A549 (cell line): ENCODE measurements at regions not wholly inside any gene's neighbourhood (a gene's known extent, or its start where the extent isn't known, plus 50 kb on each side); places are given as distances from the start of the nearest gene placed in this dataset.

Experiments used
- ATAC-seq, 2 experiments: fragments of 200-7000 bp in 1 of 2; fragments of >200 bp in 1 of 2; cut with Nextera tagmentation in 1 of 2; cut with Tn5 transposase in 1 of 2; 3 replicates each; pipeline versions ENCODE4 v1.8.0 to v1.9.1; 2018 to 2020; ENCODE audit warnings: mild to moderate bottlenecking in 1 of 2, moderate library complexity in 1 of 2
- CTCF ChIA-PET: fragments of 300-600 bp; sonication (Branson Sonifier 250); formaldehyde crosslinking; extraction: SDS; loops from one replicate; lab custom pipeline; 2021; ENCODE audit warnings: antibody characterized with exemption, inconsistent platforms; lab: Yijun Ruan, JAX
- POLR2A ChIA-PET: fragments of 350-600 bp; formaldehyde crosslinking; extraction: SDS; loops from one replicate; lab custom pipeline; 2021; ENCODE audit warnings: antibody characterized with exemption, inconsistent platforms; lab: Yijun Ruan, JAX
- DNase-seq, 2 experiments: peaks; one replicate each; pipeline versions ENCODE4 v3.0.0 to v3.0.0-alpha.2; 2011 to 2016; ENCODE audit warnings: low read depth in 1 of 2, low spot score in 1 of 2
- FAIRE-seq: peaks from 2 replicates; lab custom pipeline; 2011; peaks lifted over from hg19 to GRCh38; lab: Jason Lieb, UNC
- H3K27ac ChIP-seq, 2 experiments: fragments of >200 bp; sonication (Bioruptor Twin); formaldehyde crosslinking; 3 replicates each; pipeline ENCODE4 v1.5.1; 2016 to 2017
- H3K4me1 ChIP-seq: fragments of >200 bp; sonication (Bioruptor Twin); formaldehyde crosslinking; 3 replicates; pipeline ENCODE4 v1.6.1; 2016
- H3K4me2 ChIP-seq: fragments of >200 bp; sonication (Bioruptor Twin); formaldehyde crosslinking; 3 replicates; pipeline ENCODE4 v1.6.1; 2016
- H3K4me3 ChIP-seq: fragments of >200 bp; sonication (Bioruptor Twin); formaldehyde crosslinking; 3 replicates; pipeline ENCODE4 v1.5.1; 2016
- H3K9me3 ChIP-seq: fragments of >200 bp; sonication (Bioruptor Twin); formaldehyde crosslinking; 3 replicates; pipeline ENCODE4 v1.6.1; 2016
- CBX2 ChIP-seq: fragments of 200-600 bp; sonication (generic); IDR thresholded peaks from 2 replicates; pipeline ENCODE4 v1.6.1; 2016; ENCODE audit warnings: low read depth, mild to moderate bottlenecking, borderline replicate concordance
- CTCF ChIP-seq: fragments of >200 bp; sonication (Bioruptor Twin); formaldehyde crosslinking; IDR thresholded peaks from 3 replicates; pipeline ENCODE4 v1.5.1; 2016
- EHMT2 ChIP-seq: fragments of 200-600 bp; sonication (generic); IDR thresholded peaks from 2 replicates; pipeline ENCODE4 v1.6.1; 2016; ENCODE audit warnings: antibody characterized with exemption, low read depth, mild to moderate bottlenecking, moderate library complexity
- HDAC2 ChIP-seq: fragments of 200-600 bp; sonication (generic); IDR thresholded peaks from 2 replicates; pipeline ENCODE4 v1.6.1; 2016
- HOXA7 ChIP-seq: fragments of 250-450 bp; sonication (Bioruptor Pico); IDR thresholded peaks from 2 replicates; pipeline ENCODE4 v1.5.0; 2020; ENCODE audit warnings: mild to moderate bottlenecking, moderate library complexity
- KDM5A ChIP-seq: fragments of 200-600 bp; sonication (generic); IDR thresholded peaks from 2 replicates; pipeline ENCODE4 v1.6.1; 2016; ENCODE audit warnings: antibody characterized with exemption, mild to moderate bottlenecking
- MAFK ChIP-seq: fragments of 450-650 bp; IDR thresholded peaks from 2 replicates; pipeline ENCODE4 v1.6.1; 2014; ENCODE audit not compliant: partially characterized antibody
- MAX ChIP-seq: IDR thresholded peaks from 2 replicates; pipeline ENCODE4 v1.6.1; 2012
- NR3C1 ChIP-seq: fragments of >200 bp; sonication (Bioruptor Twin); formaldehyde crosslinking; IDR thresholded peaks from 3 replicates; pipeline ENCODE4 v1.6.1; 2017
- POLR2A ChIP-seq: IDR thresholded peaks from 2 replicates; pipeline ENCODE4 v1.6.1; 2012; ENCODE audit warnings: mild to moderate bottlenecking, low read length
- REST ChIP-seq: fragments of 200-600 bp; sonication (generic); IDR thresholded peaks from 2 replicates; pipeline ENCODE4 v1.6.1; 2016; ENCODE audit warnings: antibody characterized with exemption, mild to moderate bottlenecking, moderate library complexity
- RFX5 ChIP-seq: fragments of 450-650 bp; IDR thresholded peaks from 2 replicates; pipeline ENCODE4 v1.7.1; 2014; ENCODE audit warnings: antibody characterized with exemption, mild to moderate bottlenecking, moderate library complexity
- SMC3 ChIP-seq: fragments of >200 bp; sonication (Bioruptor Twin); formaldehyde crosslinking; IDR thresholded peaks from 3 replicates; pipeline ENCODE4 v1.6.1; 2018; ENCODE audit warnings: inconsistent platforms
- TFCP2L1 ChIP-seq: fragments of 250-450 bp; sonication (Bioruptor Pico); IDR thresholded peaks from 2 replicates; pipeline ENCODE4 v1.5.0; 2021; ENCODE audit warnings: mild to moderate bottlenecking
- TP53 ChIP-seq: fragments of 250-450 bp; sonication (Bioruptor Pico); IDR thresholded peaks from 2 replicates; pipeline ENCODE4 v1.5.0; 2021; ENCODE audit warnings: mild to moderate bottlenecking, moderate library complexity
- ZFP36 ChIP-seq: fragments of 450-650 bp; IDR thresholded peaks from 2 replicates; pipeline ENCODE4 v1.6.1; 2014; ENCODE audit warnings: borderline replicate concordance; ENCODE audit not compliant: partially characterized antibody
- WGBS: methylation state at CpG from one replicate; pipeline ENCODE4 v1.1.6; 2017; ENCODE audit errors: missing lambda C conversion rate; 5-methylcytosine and 5-hydroxymethylcytosine counted together

GRCh38 chr3:27581852-27582251, 97.7 kb upstream of the SLC4A7 start:
- no peak overlapping the region for H3K27ac ChIP-seq
- CTCF ChIA-PET = no interaction called here
- POLR2A ChIA-PET = interaction anchor here (0.5 to 1.2 kb wide), 2 partner anchors 50 to 97 kb away, joined by 3 to 4 read pairs; partner anchors contain the start of gene SLC4A7
- no peak overlapping the region for H3K4me2 ChIP-seq
- no peak for ATAC-seq
- no peak for DNase-seq
- H3K9me3 ChIP-seq = no peaks in the 10 kb centered on the region
- no peak overlapping the region for H3K4me3 ChIP-seq
- no peaks in the 10 kb centered on the region for H3K4me1 ChIP-seq
- WGBS = 63% methylated on average over 3 of the region's 3 CpGs
- no peak for TF ChIP-seq TP53 (CRISPR knock-in tag)
- TF ChIP-seq, all 56 proteins: peak for 0
- FAIRE-seq = no peak

- no peaks in the 10 kb centered on the region for H3K9me3 ChIP-seq
- no peak for FAIRE-seq
- H3K27ac ChIP-seq = peak overlapping the region in 1 of 2 experiments; percentile 39; a peak in 2 of 6 replicates
- 93% methylated on average over 1 of the region's 1 CpG for WGBS
- DNase-seq = no peak
- POLR2A ChIA-PET = interaction anchor here (0.9 kb wide), 1 partner anchor 42 kb away, joined by 3 read pairs; no protein-coding TSS in a partner anchor
- H3K4me2 ChIP-seq = no peak overlapping the region
- TF ChIP-seq NR3C1 = no peak
- TF ChIP-seq RFX5 = no peak
- TF ChIP-seq REST = no peak
- TF ChIP-seq SMC3 = no peak
- TF ChIP-seq ZFP36 = no peak
- TF ChIP-seq TFCP2L1 (CRISPR knock-in tag) = no peak
- TF ChIP-seq MAX = no peak
- CTCF ChIA-PET = interaction anchor here (0.9 to 1.3 kb wide), 4 partner anchors 12 to 82 kb away, joined by 3 to 4 read pairs (median 4); no protein-coding TSS in a partner anchor
- no peak overlapping the region for H3K4me3 ChIP-seq
- peaks cover 7% of the 10 kb centered on the region for H3K4me1 ChIP-seq
- ATAC-seq = no peak; a peak in 1 of 6 replicates
Measured at GRCh38 chr3:27578032-27578431, 93.8 kb upstream of the SLC4A7 start.

GRCh38 chr3:27577504-27577903, 93.3 kb upstream of the SLC4A7 start:
- FAIRE-seq = no peak
- TF ChIP-seq HDAC2 (no peak), CTCF (no peak), MAFK (no peak), HOXA7 (no peak), EHMT2 (no peak), CBX2 (no peak), POLR2A (no peak), TFCP2L1 (CRISPR knock-in tag) (no peak), KDM5A (no peak)
- ChIA-PET POLR2A (interaction anchor here (0.9 kb wide), 1 partner anchor 42 kb away, joined by 3 read pairs; no protein-coding TSS in a partner anchor), CTCF (interaction anchor here (0.9 to 1.3 kb wide), 4 partner anchors 12 to 55 kb away, joined by 3 to 4 read pairs (median 3); no protein-coding TSS in a partner anchor)
- Histone ChIP-seq H3K4me1 (peaks cover 7% of the 10 kb centered on the region), H3K27ac (peak overlapping the region in 1 of 2 experiments; percentile 39; a peak in 2 of 6 replicates), H3K4me3 (no peak overlapping the region), H3K4me2 (no peak overlapping the region), H3K9me3 (no peaks in the 10 kb centered on the region)
- no peak for ATAC-seq
- 91% methylated on average over 5 of the region's 5 CpGs for WGBS
- DNase-seq = no peak
